ENCODE measurements at regions not wholly inside any gene's neighbourhood (a gene's known extent, or its start where the extent isn't known, plus 50 kb on each side); places are given as distances from the start of the nearest gene placed in this dataset.
"Not testable (repeated sequence)": the region's sequence is repeated elsewhere in the genome, so short reads cannot be mapped to it uniquely, and the experiment has no call there.

DNA sequence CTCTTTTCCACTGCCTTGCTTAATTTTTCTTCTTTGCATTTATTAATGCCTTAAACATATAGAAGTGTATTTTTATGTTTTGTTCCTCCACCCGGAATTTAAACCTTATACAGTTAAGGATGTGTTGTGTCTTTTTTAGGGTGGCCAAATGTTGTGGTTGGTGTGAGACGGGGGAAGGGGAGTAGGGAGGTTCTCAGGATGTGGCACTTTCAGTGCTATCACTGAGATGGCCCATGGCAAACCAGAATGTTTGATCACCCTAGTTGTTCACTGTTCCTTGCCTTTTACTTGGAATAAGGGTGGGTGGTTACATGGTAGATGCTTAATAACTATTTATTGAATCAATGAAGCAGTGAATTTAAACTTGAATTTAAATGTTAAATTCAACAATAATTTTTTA, 216.0 kb upstream of the SLITRK1 start:
- Histone ChIP-seq H3K27me3 (ENCODE audit: insufficient read depth in 3 of 3, low read length in 2 of 3) (no peaks in the 10 kb centered on the region), H3K9me3 (no peaks in the 10 kb centered on the region), H3K27ac (no peak overlapping the region), H3K4me3 (no peak overlapping the region), H3K36me3 (ENCODE audit: insufficient read depth in 1 of 2, low read depth in 1 of 2) (no peaks in the 10 kb centered on the region), H3K4me1 (no peaks in the 10 kb centered on the region)
- DNase-seq: no peak
- TF ChIP-seq, protein P1, sequence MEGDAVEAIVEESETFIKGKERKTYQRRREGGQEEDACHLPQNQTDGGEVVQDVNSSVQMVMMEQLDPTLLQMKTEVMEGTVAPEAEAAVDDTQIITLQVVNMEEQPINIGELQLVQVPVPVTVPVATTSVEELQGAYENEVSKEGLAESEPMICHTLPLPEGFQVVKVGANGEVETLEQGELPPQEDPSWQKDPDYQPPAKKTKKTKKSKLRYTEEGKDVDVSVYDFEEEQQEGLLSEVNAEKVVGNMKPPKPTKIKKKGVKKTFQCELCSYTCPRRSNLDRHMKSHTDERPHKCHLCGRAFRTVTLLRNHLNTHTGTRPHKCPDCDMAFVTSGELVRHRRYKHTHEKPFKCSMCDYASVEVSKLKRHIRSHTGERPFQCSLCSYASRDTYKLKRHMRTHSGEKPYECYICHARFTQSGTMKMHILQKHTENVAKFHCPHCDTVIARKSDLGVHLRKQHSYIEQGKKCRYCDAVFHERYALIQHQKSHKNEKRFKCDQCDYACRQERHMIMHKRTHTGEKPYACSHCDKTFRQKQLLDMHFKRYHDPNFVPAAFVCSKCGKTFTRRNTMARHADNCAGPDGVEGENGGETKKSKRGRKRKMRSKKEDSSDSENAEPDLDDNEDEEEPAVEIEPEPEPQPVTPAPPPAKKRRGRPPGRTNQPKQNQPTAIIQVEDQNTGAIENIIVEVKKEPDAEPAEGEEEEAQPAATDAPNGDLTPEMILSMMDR (IDR thresholded peaks at IDR 0.05): no peak
- no peak for ATAC-seq
- 69 to 77% (median 75%) methylated on average over 2 of the region's 2 CpGs for WGBS, 3 donors
- intact Hi-C loops (cut with DNase I): no loop called here

DNA sequence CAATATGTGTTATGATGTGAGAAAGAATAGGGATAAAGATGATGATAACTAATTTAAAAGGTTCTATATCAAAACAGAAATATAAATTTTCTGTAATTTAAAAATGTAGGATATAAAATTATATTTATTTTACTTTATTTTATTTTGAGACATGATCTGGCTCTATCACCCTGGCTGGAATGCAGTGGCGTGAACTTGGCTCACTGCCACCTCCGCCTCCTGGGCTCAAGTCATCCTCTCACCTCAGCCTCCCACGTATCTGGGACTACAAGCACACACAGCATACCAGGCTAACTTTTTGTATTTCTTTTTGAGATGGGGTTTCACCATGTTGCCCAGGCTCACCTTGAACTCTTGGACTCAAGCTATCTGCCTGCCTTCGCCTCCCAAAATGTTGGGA, 214.9 kb upstream of the SLITRK1 start:
- WGBS, 3 donors: 67 to 82% (median 70%) methylated on average over 4 of the region's 4 CpGs
- H3K27ac ChIP-seq: no peak overlapping the region
- intact Hi-C loops (cut with DNase I): no loop called here
- no peaks in the 10 kb centered on the region for H3K9me3 ChIP-seq
- DNase-seq (no peak), ATAC-seq (no peak)
- H3K27me3 ChIP-seq (ENCODE audit: insufficient read depth in 3 of 3, low read length in 2 of 3): no peaks in the 10 kb centered on the region
- no peaks in the 10 kb centered on the region for H3K4me1 ChIP-seq
- TF ChIP-seq, protein P1 (IDR thresholded peaks at IDR 0.05): no peak
- no peak overlapping the region for H3K4me3 ChIP-seq
- no peaks in the 10 kb centered on the region for H3K36me3 ChIP-seq (ENCODE audit: insufficient read depth in 1 of 2, low read depth in 1 of 2)

DNA sequence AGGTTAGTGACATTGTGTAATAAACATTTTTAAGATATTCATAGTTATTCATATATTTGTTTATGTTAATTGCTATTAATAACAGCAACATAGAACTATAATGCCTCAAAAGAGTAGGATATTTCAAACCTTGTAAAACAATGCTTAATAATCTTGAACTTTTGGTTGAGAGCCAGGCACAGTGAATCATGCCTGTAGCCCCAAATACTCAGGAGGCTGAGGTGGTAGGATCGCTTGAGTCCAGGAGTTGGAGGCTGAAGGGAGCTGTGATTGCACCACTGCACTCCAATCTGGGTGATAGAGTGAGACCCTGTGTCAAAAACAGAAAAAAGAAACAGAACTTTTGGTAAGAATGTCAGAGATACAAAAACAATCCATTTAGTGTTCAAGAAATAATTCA, 213.9 kb upstream of the SLITRK1 start:
- no peak for DNase-seq
- no peak for ATAC-seq
- Histone ChIP-seq H3K4me3 (no peak overlapping the region), H3K27ac (no peak overlapping the region), H3K27me3 (ENCODE audit: insufficient read depth in 3 of 3, low read length in 2 of 3) (no peaks in the 10 kb centered on the region), H3K36me3 (ENCODE audit: insufficient read depth in 1 of 2, low read depth in 1 of 2) (no peaks in the 10 kb centered on the region), H3K4me1 (no peaks in the 10 kb centered on the region), H3K9me3 (no peaks in the 10 kb centered on the region)
- TF ChIP-seq, protein P1 (IDR thresholded peaks at IDR 0.05): no peak
- intact Hi-C loops (cut with DNase I): no loop called here
- WGBS, 3 donors: 78 to 87% (median 84%) methylated on average over 1 of the region's 1 CpG

DNA sequence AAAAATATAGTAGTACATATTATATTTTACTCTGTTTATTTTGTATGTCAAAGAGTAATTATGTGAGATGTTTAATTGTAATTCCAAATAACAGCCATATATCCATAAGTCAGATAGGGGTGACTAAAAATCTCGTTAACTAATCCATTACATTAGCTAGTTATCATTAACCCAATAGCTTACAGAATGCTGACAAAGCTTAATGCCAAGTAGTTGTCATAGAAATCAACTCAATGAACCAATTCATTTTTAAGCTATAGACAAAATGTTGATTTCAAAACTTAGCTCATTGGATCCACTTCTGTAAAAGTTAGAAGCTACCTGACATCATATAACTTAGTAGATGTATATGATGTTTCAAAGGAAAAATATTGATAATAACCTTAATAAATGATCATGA, 206.7 kb upstream of the SLITRK1 start:
- intact Hi-C loops (cut with DNase I): no loop called here
- ATAC-seq (no peak), DNase-seq (no peak)
- 49 to 54% (median 51%) methylated on average over 1 of the region's 1 CpG for WGBS, 3 donors
- H3K4me3 ChIP-seq: no peak overlapping the region
- TF ChIP-seq, protein P1 (IDR thresholded peaks at IDR 0.05): no peak
- no peaks in the 10 kb centered on the region for H3K9me3 ChIP-seq
- no peak overlapping the region for H3K27ac ChIP-seq
- H3K4me1 ChIP-seq: no peaks in the 10 kb centered on the region
- H3K36me3 ChIP-seq (ENCODE audit: insufficient read depth in 1 of 2, low read depth in 1 of 2): no peaks in the 10 kb centered on the region
- H3K27me3 ChIP-seq (ENCODE audit: insufficient read depth in 3 of 3, low read length in 2 of 3): no peaks in the 10 kb centered on the region

DNA sequence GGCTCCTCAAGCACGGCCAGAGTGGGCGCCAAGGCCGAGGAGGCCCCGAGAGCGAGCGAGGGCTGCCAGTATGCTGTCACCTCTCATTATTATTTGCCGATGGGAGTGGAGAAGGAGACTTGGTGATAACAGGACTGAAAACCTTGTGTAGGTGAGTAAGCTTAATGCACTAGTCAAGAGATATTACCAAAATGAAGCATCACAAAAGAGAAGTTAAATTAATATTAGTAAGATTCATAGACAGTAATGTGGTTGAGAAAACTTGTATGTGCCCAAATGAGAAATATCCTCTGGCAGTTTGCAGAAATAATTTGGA, 204.5 kb upstream of the SLITRK1 start:
- ATAC-seq: no peak
- H3K4me3 ChIP-seq: no peak overlapping the region
- H3K9me3 ChIP-seq: no peaks in the 10 kb centered on the region
- WGBS, 3 donors: 77 to 94% (median 94%) methylated on average over 7 of the region's 7 CpGs
- H3K27me3 ChIP-seq (ENCODE audit: insufficient read depth in 3 of 3, low read length in 2 of 3): no peaks in the 10 kb centered on the region
- no peaks in the 10 kb centered on the region for H3K4me1 ChIP-seq
- H3K36me3 ChIP-seq (ENCODE audit: insufficient read depth in 1 of 2, low read depth in 1 of 2): no peaks in the 10 kb centered on the region
- intact Hi-C loops (cut with DNase I): no loop called here
- TF ChIP-seq, protein P1 (IDR thresholded peaks at IDR 0.05): no peak
- DNase-seq: no peak
- no peak overlapping the region for H3K27ac ChIP-seq

DNA sequence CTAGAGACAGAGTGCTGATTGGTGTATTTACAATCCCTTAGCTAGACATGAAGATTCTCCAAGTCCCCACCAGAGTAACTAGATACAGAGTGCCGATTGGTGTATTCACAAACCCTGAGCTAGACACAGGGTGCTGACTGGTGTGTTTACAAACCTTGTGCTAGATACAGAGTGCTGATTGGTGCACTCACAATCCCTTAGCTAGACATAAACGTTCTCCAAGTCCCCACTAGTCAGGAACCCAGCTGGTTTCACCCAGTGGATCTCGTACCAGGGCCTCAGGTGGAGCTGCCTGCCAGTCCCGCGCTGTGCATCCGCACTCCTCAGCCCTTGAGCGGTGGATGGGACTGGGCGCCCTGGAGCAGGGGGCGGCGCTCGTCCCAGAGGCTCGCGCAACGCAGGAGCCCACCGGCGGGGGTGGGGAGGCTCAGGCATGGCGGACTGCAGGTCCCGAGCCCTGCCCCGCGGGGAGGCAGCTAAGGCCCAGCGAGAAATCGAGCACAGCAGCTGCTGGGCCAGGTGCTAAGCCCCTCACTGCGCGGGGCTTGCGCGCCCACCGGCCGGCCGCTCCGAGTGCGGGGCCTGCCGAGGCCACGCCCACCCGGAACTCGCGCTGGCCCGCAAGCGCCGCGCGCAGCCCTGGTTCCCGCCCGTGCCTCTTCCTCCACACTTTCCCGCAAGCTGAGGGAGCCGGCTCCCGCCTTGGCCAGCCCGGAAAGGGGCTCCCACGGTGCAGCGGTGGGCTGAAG, 204.0 kb upstream of the SLITRK1 start:
- DNase-seq; intact Hi-C loops (cut with DNase I): not testable (repeated sequence)
- 78 to 89% (median 88%) methylated on average over 22 to 49 of the region's 49 CpGs for WGBS, 3 donors

More for the DNA sequence above, 204.0 kb upstream of the SLITRK1 start:
- not testable (repeated sequence) for H3K4me3 ChIP-seq; H3K27ac ChIP-seq; H3K27me3 ChIP-seq (ENCODE audit: insufficient read depth in 3 of 3, low read length in 2 of 3); H3K4me1 ChIP-seq; H3K36me3 ChIP-seq (ENCODE audit: insufficient read depth in 1 of 2, low read depth in 1 of 2); ATAC-seq; H3K9me3 ChIP-seq
